OCI-LY1 (cell line): ENCODE measurements at regions not wholly inside any gene's neighbourhood (a gene's known extent, or its start where the extent isn't known, plus 50 kb on each side); places are given as distances from the start of the nearest gene placed in this dataset.

Source experiments
- H2AFZ ChIP-seq: fragments of 200-600 bp; sonication (generic), shearing (Covaris generic); 2 replicates; pipeline ENCODE4 v1.6.0; 2014; ENCODE audit warnings: antibody characterized with exemption, mild to moderate bottlenecking, low read length
- H3F3A ChIP-seq: fragments of 200-600 bp; sonication (generic), shearing (Covaris generic); 2 replicates; pipeline ENCODE4 v1.6.0; 2014; ENCODE audit warnings: mild to moderate bottlenecking, antibody characterized with exemption, low read length, moderate library complexity; ENCODE audit not compliant: insufficient read depth
- H3K27ac ChIP-seq: fragments of 200-600 bp; sonication (generic); 2 replicates; pipeline ENCODE4 v1.5.1; 2014; ENCODE audit warnings: low read length, mixed run types, mild to moderate bottlenecking, low read depth; ENCODE audit not compliant: poor library complexity, severe bottlenecking
- H3K27me3 ChIP-seq: fragments of 200-600 bp; sonication (generic); 2 replicates; pipeline ENCODE4 v1.6.0; 2014; ENCODE audit warnings: antibody characterized with exemption, mild to moderate bottlenecking, low read length, moderate library complexity; ENCODE audit not compliant: insufficient read depth
- H3K36me3 ChIP-seq: fragments of 200-600 bp; sonication (generic); 2 replicates; pipeline ENCODE4 v1.6.1; 2014; ENCODE audit warnings: mild to moderate bottlenecking, antibody characterized with exemption, low read length, moderate library complexity, mixed read lengths; ENCODE audit not compliant: insufficient read depth
- H3K4me1 ChIP-seq: fragments of 200-600 bp; sonication (generic); 2 replicates; pipeline ENCODE4 v1.5.1; 2014; ENCODE audit warnings: mild to moderate bottlenecking, low read length, moderate library complexity; ENCODE audit not compliant: insufficient read depth, severe bottlenecking
- H3K4me2 ChIP-seq: fragments of 200-600 bp; sonication (generic), shearing (Covaris generic); 2 replicates; pipeline ENCODE4 v1.6.1; 2014; ENCODE audit warnings: low read length
- H3K4me3 ChIP-seq: fragments of 200-600 bp; sonication (generic); 2 replicates; pipeline ENCODE4 v1.5.1; 2014; ENCODE audit warnings: low read length, low read depth, mild to moderate bottlenecking, mixed read lengths; ENCODE audit not compliant: poor library complexity, severe bottlenecking
- H3K79me2 ChIP-seq: fragments of 200-600 bp; shearing (Covaris generic); 2 replicates; pipeline ENCODE4 v1.6.1; 2016; ENCODE audit warnings: mixed run types, low read length, mixed read lengths; ENCODE audit not compliant: insufficient read depth
- H3K9ac ChIP-seq: fragments of 200-600 bp; sonication (generic), shearing (Covaris generic); 2 replicates; pipeline ENCODE4 v1.6.1; 2014; ENCODE audit warnings: mild to moderate bottlenecking, low read length, mixed read lengths
- H3K9me2 ChIP-seq: fragments of 200-600 bp; sonication (generic), shearing (Covaris generic); 2 replicates; pipeline ENCODE4 v1.6.1; 2014; ENCODE audit warnings: low read depth, mild to moderate bottlenecking, low read length, mixed read lengths
- H3K9me3 ChIP-seq: fragments of 200-600 bp; shearing (Covaris generic); 2 replicates; pipeline ENCODE4 v1.6.1; 2014; ENCODE audit warnings: low read length, mixed read lengths
- H4K20me1 ChIP-seq: fragments of 200-600 bp; sonication (generic), shearing (Covaris generic); 2 replicates; pipeline ENCODE4 v1.6.0; 2016; ENCODE audit warnings: mild to moderate bottlenecking, low read length; ENCODE audit not compliant: insufficient read depth
- EZH2 ChIP-seq: fragments of 200-600 bp; sonication (generic), shearing (Covaris generic); IDR thresholded peaks from 2 replicates; pipeline ENCODE4 v1.8.0; 2017; ENCODE audit warnings: borderline replicate concordance, mixed run types, mild to moderate bottlenecking, antibody characterized with exemption, low read length, moderate library complexity, mixed read lengths
- TF ChIP-seq, protein P1 (sequence below): fragments of 200-600 bp; sonication (generic), shearing (Covaris generic); IDR thresholded peaks from 2 replicates; pipeline ENCODE4 v1.5.1; 2017; ENCODE audit warnings: mild to moderate bottlenecking, antibody characterized with exemption, low read length, moderate library complexity, mixed read lengths

DNA sequence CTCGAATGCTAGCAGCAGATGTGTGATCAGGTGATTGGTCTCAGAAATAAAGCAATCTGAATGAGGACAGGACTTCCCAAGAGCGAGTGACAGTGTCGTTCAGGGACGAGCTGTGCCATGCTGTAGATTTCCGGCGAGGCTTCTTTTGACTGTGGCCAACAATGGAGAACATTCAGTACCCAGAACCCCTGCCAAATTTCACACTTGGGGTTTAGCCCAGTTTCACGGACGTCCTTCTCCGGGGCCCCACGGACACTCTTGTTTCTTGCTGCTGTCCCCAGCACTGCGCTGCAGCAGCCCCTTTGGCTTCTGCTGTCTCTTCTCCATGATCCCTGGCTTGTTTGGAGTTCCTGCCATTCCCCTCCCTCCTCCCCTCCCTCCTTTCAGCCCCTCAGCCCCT is 115.1 kb upstream of the GRAMD1B start:
- H3K4me1 ChIP-seq: no peaks in the 10 kb centered on the region

DNA sequence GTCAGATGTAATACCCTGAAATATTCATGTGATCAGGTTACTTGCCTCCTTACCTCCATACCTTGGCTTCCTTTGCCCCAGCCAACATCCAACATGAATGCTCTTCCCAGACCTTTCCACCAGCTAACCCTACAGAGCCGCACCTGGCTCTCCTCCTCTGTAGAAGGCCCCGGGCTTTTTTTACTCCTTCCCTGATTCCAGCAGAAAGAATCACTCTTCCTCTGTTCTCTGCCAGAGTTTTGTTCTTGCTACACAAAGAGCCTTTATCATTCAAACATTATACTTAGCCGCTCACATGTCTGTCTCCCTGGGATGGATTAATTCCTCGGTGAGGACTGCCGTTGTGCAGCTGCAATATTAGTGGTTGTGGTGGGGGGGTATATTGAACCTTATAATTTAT is 116.8 kb upstream of the GRAMD1B start:
- Histone ChIP-seq H3K4me2 (no peak overlapping the region), H4K20me1 (no peaks in the 10 kb centered on the region), H3K4me1 (no peaks in the 10 kb centered on the region), H3K4me3 (no peak overlapping the region), H3K36me3 (no peaks in the 10 kb centered on the region), H3K27me3 (no peaks in the 10 kb centered on the region), H3F3A (no peaks in the 10 kb centered on the region), H3K9me2 (no peaks in the 10 kb centered on the region), H3K27ac (no peak overlapping the region), H3K79me2 (no peaks in the 10 kb centered on the region), H3K9me3 (no peaks in the 10 kb centered on the region), H2AFZ (no peak overlapping the region), H3K9ac (no peak overlapping the region)
- no peak for TF ChIP-seq EZH2
- TF ChIP-seq, protein P1, sequence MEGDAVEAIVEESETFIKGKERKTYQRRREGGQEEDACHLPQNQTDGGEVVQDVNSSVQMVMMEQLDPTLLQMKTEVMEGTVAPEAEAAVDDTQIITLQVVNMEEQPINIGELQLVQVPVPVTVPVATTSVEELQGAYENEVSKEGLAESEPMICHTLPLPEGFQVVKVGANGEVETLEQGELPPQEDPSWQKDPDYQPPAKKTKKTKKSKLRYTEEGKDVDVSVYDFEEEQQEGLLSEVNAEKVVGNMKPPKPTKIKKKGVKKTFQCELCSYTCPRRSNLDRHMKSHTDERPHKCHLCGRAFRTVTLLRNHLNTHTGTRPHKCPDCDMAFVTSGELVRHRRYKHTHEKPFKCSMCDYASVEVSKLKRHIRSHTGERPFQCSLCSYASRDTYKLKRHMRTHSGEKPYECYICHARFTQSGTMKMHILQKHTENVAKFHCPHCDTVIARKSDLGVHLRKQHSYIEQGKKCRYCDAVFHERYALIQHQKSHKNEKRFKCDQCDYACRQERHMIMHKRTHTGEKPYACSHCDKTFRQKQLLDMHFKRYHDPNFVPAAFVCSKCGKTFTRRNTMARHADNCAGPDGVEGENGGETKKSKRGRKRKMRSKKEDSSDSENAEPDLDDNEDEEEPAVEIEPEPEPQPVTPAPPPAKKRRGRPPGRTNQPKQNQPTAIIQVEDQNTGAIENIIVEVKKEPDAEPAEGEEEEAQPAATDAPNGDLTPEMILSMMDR: no peak

More for the DNA sequence above, 115.1 kb upstream of the GRAMD1B start:
- no peak overlapping the region for H3K4me2 ChIP-seq
- no peak overlapping the region for H3K4me3 ChIP-seq
- no peaks in the 10 kb centered on the region for H3K79me2 ChIP-seq
- no peaks in the 10 kb centered on the region for H3K9me3 ChIP-seq
- no peaks in the 10 kb centered on the region for H3K27me3 ChIP-seq
- no peaks in the 10 kb centered on the region for H3K36me3 ChIP-seq
- no peaks in the 10 kb centered on the region for H4K20me1 ChIP-seq
- H3K27ac ChIP-seq: no peak overlapping the region
- no peak overlapping the region for H3K9ac ChIP-seq
- H3K9me2 ChIP-seq: no peaks in the 10 kb centered on the region
- no peak overlapping the region for H2AFZ ChIP-seq
- TF ChIP-seq, protein P1: no peak
- no peak for TF ChIP-seq EZH2
- no peaks in the 10 kb centered on the region for H3F3A ChIP-seq

DNA sequence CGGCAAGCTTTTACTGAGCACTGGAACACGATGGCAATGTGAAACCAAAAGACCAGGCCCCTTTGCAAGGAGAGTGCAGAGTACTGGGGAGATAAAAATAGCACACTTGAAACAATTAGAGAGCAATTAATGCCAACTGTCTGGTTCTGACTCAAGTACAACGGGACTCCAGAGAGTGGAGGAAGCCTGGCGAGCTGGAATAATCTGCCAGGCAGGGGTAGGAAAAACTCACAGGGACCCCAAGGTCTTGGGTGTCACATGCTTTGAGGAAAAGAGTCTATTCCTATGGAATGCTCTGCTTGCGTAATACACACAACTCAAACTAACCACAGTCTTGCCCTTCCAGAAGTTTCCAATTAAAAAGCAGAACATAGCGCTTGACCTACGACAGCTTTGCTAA is 113.0 kb upstream of the CLMP start:
- TF ChIP-seq, protein P1: no peak
- no peak for TF ChIP-seq EZH2
- no peak overlapping the region for H3K9ac ChIP-seq
- H3F3A ChIP-seq: no peaks in the 10 kb centered on the region
- H2AFZ ChIP-seq: no peak overlapping the region
- no peaks in the 10 kb centered on the region for H3K9me2 ChIP-seq
- H3K4me2 ChIP-seq: no peak overlapping the region
- H3K4me3 ChIP-seq: no peak overlapping the region
- H3K27ac ChIP-seq: no peak overlapping the region
- H3K9me3 ChIP-seq: no peaks in the 10 kb centered on the region
- no peaks in the 10 kb centered on the region for H3K27me3 ChIP-seq
- H3K4me1 ChIP-seq: no peaks in the 10 kb centered on the region
- no peaks in the 10 kb centered on the region for H3K79me2 ChIP-seq
- no peaks in the 10 kb centered on the region for H4K20me1 ChIP-seq
- no peaks in the 10 kb centered on the region for H3K36me3 ChIP-seq
